ENCODE measurements at regions not wholly inside any gene's neighbourhood (a gene's known extent, or its start where the extent isn't known, plus 50 kb on each side); places are given as distances from the start of the nearest gene placed in this dataset.
A peak's percentile ranks its signal among the peaks of the same experiment; 100 is the strongest.

GRCh38 chr4:160284516-160284915 is 1181.6 kb downstream of the RAPGEF2 start:
- no peak overlapping the region for H3K27ac ChIP-seq (ENCODE audit: low read depth, low read length)
- no peak overlapping the region for H3K4ac ChIP-seq (ENCODE audit: low read depth, low read length)
- no CpG with 5 or more reads among the region's 1 CpG for whole genome bisulfite sequencing (ENCODE audit: extremely low coverage, insufficient coverage, insufficient read length)
- H3K9me3 ChIP-seq (ENCODE audit: insufficient read depth, low read depth, low read length), result no peaks in the 10 kb centered on the region
- no peaks in the 10 kb centered on the region for H3K79me1 ChIP-seq (ENCODE audit: low read length)
- H3K9ac ChIP-seq (ENCODE audit: low read length), result no peak overlapping the region
- no peak overlapping the region for H4K91ac ChIP-seq (ENCODE audit: low read depth, low read length)
- no peak overlapping the region for H2BK5ac ChIP-seq (ENCODE audit: low read depth, low read length, poor library complexity)
- no peaks in the 10 kb centered on the region for H3K27me3 ChIP-seq (ENCODE audit: insufficient read depth, low read length)
- H2AK5ac ChIP-seq (ENCODE audit: low read length), result no peak overlapping the region
- H3K4me1 ChIP-seq (ENCODE audit: control insufficient read depth in 1 of 2, insufficient read depth in 2 of 2, low read length in 2 of 2), result no peaks in the 10 kb centered on the region
- H3K14ac ChIP-seq (ENCODE audit: low read length), result no peak overlapping the region
- DNase-seq, result no peak
- no peak overlapping the region for H2BK12ac ChIP-seq (ENCODE audit: low read length)
- H2AFZ ChIP-seq (ENCODE audit: insufficient read depth, low read length, poor library complexity), result no peak overlapping the region
- no peak overlapping the region for H3K18ac ChIP-seq (ENCODE audit: low read length)
- H3K4me2 ChIP-seq (ENCODE audit: low read length), result no peak overlapping the region
- no peak overlapping the region for H4K8ac ChIP-seq (ENCODE audit: low read depth, low read length)
- H3K23ac ChIP-seq (ENCODE audit: low read length), result no peak overlapping the region
- H3K79me2 ChIP-seq (ENCODE audit: control insufficient read depth, insufficient read depth, low read length, poor library complexity), result no peaks in the 10 kb centered on the region
- no peak overlapping the region for H3K4me3 ChIP-seq (ENCODE audit: low read depth, low read length)
- H2BK120ac ChIP-seq (ENCODE audit: insufficient read depth, low read length, poor library complexity), result no peak overlapping the region
- H4K12ac ChIP-seq (ENCODE audit: low read depth, low read length), result no peak overlapping the region
- no peaks in the 10 kb centered on the region for H3K36me3 ChIP-seq (ENCODE audit: control insufficient read depth in 1 of 2, insufficient read depth in 2 of 2, low read length in 2 of 2)

- Histone ChIP-seq H2BK12ac (ENCODE audit: low read length) (no peak overlapping the region), H2BK5ac (ENCODE audit: low read depth, low read length, poor library complexity) (no peak overlapping the region), H3K27me3 (ENCODE audit: insufficient read depth, low read length) (no peaks in the 10 kb centered on the region), H4K8ac (ENCODE audit: low read depth, low read length) (no peak overlapping the region), H3K4me3 (ENCODE audit: low read depth, low read length) (no peak overlapping the region), H4K91ac (ENCODE audit: low read depth, low read length) (no peak overlapping the region), H3K79me2 (ENCODE audit: control insufficient read depth, insufficient read depth, low read length, poor library complexity) (no peaks in the 10 kb centered on the region), H3K14ac (ENCODE audit: low read length) (no peak overlapping the region), H2BK120ac (ENCODE audit: insufficient read depth, low read length, poor library complexity) (no peak overlapping the region), H2AK5ac (ENCODE audit: low read length) (no peak overlapping the region), H3K4ac (ENCODE audit: low read depth, low read length) (no peak overlapping the region), H3K27ac (ENCODE audit: low read depth, low read length) (no peak overlapping the region), H3K36me3 (ENCODE audit: control insufficient read depth in 1 of 2, insufficient read depth in 2 of 2, low read length in 2 of 2) (no peaks in the 10 kb centered on the region), H3K4me1 (ENCODE audit: control insufficient read depth in 1 of 2, insufficient read depth in 2 of 2, low read length in 2 of 2) (no peaks in the 10 kb centered on the region), H4K12ac (ENCODE audit: low read depth, low read length) (no peak overlapping the region), H3K9ac (ENCODE audit: low read length) (no peak overlapping the region), H2AFZ (ENCODE audit: insufficient read depth, low read length, poor library complexity) (no peak overlapping the region), H3K79me1 (ENCODE audit: low read length) (no peaks in the 10 kb centered on the region), H3K9me3 (ENCODE audit: insufficient read depth, low read depth, low read length) (no peaks in the 10 kb centered on the region), H3K23ac (ENCODE audit: low read length) (no peak overlapping the region), H3K18ac (ENCODE audit: low read length) (no peak overlapping the region), H3K4me2 (ENCODE audit: low read length) (no peak overlapping the region)
- no CpG with 5 or more reads among the region's 1 CpG for WGBS (ENCODE audit: extremely low coverage, insufficient coverage, insufficient read length)
- DNase-seq, result peak in 1 of 2 donors; percentile 15
These were observed 1183.2 kb downstream of the RAPGEF2 start for GRCh38 chr4:160286051-160286450.

GRCh38 chr4:160296476-160296875 is 1193.6 kb downstream of the RAPGEF2 start:
- Histone ChIP-seq H3K4me1 (ENCODE audit: control insufficient read depth in 1 of 2, insufficient read depth in 2 of 2, low read length in 2 of 2) (no peaks in the 10 kb centered on the region), H2AFZ (ENCODE audit: insufficient read depth, low read length, poor library complexity) (no peak overlapping the region), H3K18ac (ENCODE audit: low read length) (no peak overlapping the region), H3K9me3 (ENCODE audit: insufficient read depth, low read depth, low read length) (no peaks in the 10 kb centered on the region), H3K9ac (ENCODE audit: low read length) (no peak overlapping the region), H3K27ac (ENCODE audit: low read depth, low read length) (no peak overlapping the region), H3K4me3 (ENCODE audit: low read depth, low read length) (no peak overlapping the region), H3K79me1 (ENCODE audit: low read length) (no peaks in the 10 kb centered on the region), H2BK12ac (ENCODE audit: low read length) (no peak overlapping the region), H3K36me3 (ENCODE audit: control insufficient read depth in 1 of 2, insufficient read depth in 2 of 2, low read length in 2 of 2) (no peaks in the 10 kb centered on the region), H4K8ac (ENCODE audit: low read depth, low read length) (no peak overlapping the region), H3K14ac (ENCODE audit: low read length) (no peak overlapping the region), H3K27me3 (ENCODE audit: insufficient read depth, low read length) (no peaks in the 10 kb centered on the region), H4K12ac (ENCODE audit: low read depth, low read length) (no peak overlapping the region), H2BK120ac (ENCODE audit: insufficient read depth, low read length, poor library complexity) (no peak overlapping the region), H3K4me2 (ENCODE audit: low read length) (no peak overlapping the region), H4K91ac (ENCODE audit: low read depth, low read length) (no peak overlapping the region), H3K79me2 (ENCODE audit: control insufficient read depth, insufficient read depth, low read length, poor library complexity) (no peaks in the 10 kb centered on the region), H2BK5ac (ENCODE audit: low read depth, low read length, poor library complexity) (no peak overlapping the region), H3K4ac (ENCODE audit: low read depth, low read length) (no peak overlapping the region), H2AK5ac (ENCODE audit: low read length) (no peak overlapping the region), H3K23ac (ENCODE audit: low read length) (no peak overlapping the region)
- WGBS (ENCODE audit: extremely low coverage, insufficient coverage, insufficient read length), result 100% methylated on average over 1 of the region's 1 CpG
- no peak for DNase-seq

GRCh38 chr4:160299177-160299576 is 1196.3 kb downstream of the RAPGEF2 start:
- Histone ChIP-seq H3K9ac (ENCODE audit: low read length) (no peak overlapping the region), H3K79me2 (ENCODE audit: control insufficient read depth, insufficient read depth, low read length, poor library complexity) (no peaks in the 10 kb centered on the region), H3K27me3 (ENCODE audit: insufficient read depth, low read length) (no peaks in the 10 kb centered on the region), H3K9me3 (ENCODE audit: insufficient read depth, low read depth, low read length) (no peaks in the 10 kb centered on the region), H4K91ac (ENCODE audit: low read depth, low read length) (no peak overlapping the region), H3K4ac (ENCODE audit: low read depth, low read length) (no peak overlapping the region), H4K8ac (ENCODE audit: low read depth, low read length) (no peak overlapping the region), H2BK120ac (ENCODE audit: insufficient read depth, low read length, poor library complexity) (no peak overlapping the region), H3K23ac (ENCODE audit: low read length) (no peak overlapping the region), H3K79me1 (ENCODE audit: low read length) (no peaks in the 10 kb centered on the region), H3K18ac (ENCODE audit: low read length) (no peak overlapping the region), H3K14ac (ENCODE audit: low read length) (no peak overlapping the region), H3K36me3 (ENCODE audit: control insufficient read depth in 1 of 2, insufficient read depth in 2 of 2, low read length in 2 of 2) (no peaks in the 10 kb centered on the region), H2BK5ac (ENCODE audit: low read depth, low read length, poor library complexity) (no peak overlapping the region), H3K4me2 (ENCODE audit: low read length) (no peak overlapping the region), H2AK5ac (ENCODE audit: low read length) (no peak overlapping the region), H3K4me3 (ENCODE audit: low read depth, low read length) (no peak overlapping the region), H3K27ac (ENCODE audit: low read depth, low read length) (no peak overlapping the region), H3K4me1 (ENCODE audit: control insufficient read depth in 1 of 2, insufficient read depth in 2 of 2, low read length in 2 of 2) (no peaks in the 10 kb centered on the region), H4K12ac (ENCODE audit: low read depth, low read length) (no peak overlapping the region), H2AFZ (ENCODE audit: insufficient read depth, low read length, poor library complexity) (no peak overlapping the region), H2BK12ac (ENCODE audit: low read length) (no peak overlapping the region)
- no peak for DNase-seq
- WGBS (ENCODE audit: extremely low coverage, insufficient coverage, insufficient read length), result no CpG with 5 or more reads among the region's 1 CpG
